ENCODE measurements at regions not wholly inside any gene's neighbourhood (a gene's known extent, or its start where the extent isn't known, plus 50 kb on each side); places are given as distances from the start of the nearest gene placed in this dataset.

DNA sequence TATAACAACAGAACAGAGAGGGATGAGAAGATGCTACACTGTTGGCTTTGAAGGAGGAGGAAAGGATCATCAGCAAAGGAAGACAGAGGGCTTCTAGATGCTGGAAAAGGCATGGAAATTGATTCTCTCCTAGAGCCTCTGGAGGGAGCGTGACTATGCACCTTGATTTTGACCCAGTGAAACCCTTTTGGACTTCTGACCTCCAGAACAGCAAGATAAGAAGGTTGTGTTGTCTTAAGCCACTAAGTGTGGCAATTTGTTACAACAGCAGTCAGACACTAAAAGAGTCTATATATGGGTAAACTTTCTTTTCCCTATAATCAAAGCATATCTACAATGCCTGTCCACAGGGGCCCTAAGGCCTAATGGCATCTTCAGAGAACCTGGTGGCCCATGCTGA is 56.1 kb upstream of the MVB12B start:
- Histone ChIP-seq H3K4me1 (peaks cover 0 to 7% of the 10 kb centered on the region in 2 donors), H3K9me3 (no peaks in the 10 kb centered on the region), H3K36me3 (no peaks in the 10 kb centered on the region), H3K27me3 (no peaks in the 10 kb centered on the region), H3K27ac (no peak overlapping the region), H3K4me3 (no peak overlapping the region)
- TF ChIP-seq CTCF (IDR thresholded peaks at IDR 0.05) = no peak
- no peak for DNase-seq (ENCODE audit: low spot score)

DNA sequence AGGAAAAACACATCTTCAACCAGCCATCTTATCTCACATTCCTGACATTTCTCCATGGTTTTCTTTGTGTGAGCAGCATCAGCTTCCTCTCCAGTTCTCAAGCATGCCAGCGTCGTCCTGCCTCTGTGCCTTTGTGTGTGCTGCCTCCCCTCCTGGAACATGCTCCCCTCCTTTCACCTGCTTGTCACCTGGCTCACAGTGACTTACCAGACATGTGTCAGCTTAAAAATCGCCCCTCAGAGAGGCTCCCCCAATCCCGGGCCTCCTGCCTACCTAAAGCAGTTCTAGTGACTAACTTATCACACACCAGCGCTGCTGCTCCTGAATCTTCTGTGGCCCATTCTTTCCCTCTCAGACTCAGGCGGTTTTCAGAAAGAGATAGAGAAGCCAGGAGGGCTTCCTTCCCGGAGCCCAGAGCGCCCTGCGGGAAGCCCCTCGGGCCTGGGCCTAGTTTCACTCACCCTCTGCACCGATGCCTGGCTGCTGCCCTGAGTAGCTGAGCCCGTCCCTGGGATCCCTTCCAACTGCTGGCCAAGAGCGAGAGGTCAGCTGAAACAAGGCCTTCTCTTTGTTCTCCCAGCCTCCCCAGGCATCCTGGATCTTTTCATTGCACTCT is 51.1 kb upstream of the MVB12B start:
- Histone ChIP-seq H3K27me3 (no peaks in the 10 kb centered on the region), H3K27ac (no peak overlapping the region), H3K4me1 (peaks cover 0 to 9% of the 10 kb centered on the region in 2 donors), H3K4me3 (no peak overlapping the region), H3K36me3 (no peaks in the 10 kb centered on the region), H3K9me3 (peaks cover 0 to 13% of the 10 kb centered on the region in 2 donors)
- TF ChIP-seq CTCF (IDR thresholded peaks at IDR 0.05) = no peak
- no peak for DNase-seq (ENCODE audit: low spot score)

GRCh38 chr9:126276056-126276728 is 50.4 kb upstream of the MVB12B start:
- no peak overlapping the region for H3K4me3 ChIP-seq
- no peak for TF ChIP-seq CTCF (IDR thresholded peaks at IDR 0.05)
- H3K9me3 ChIP-seq = peaks cover 0 to 13% of the 10 kb centered on the region in 2 donors
- no peaks in the 10 kb centered on the region for H3K27me3 ChIP-seq
- peaks cover 0 to 9% of the 10 kb centered on the region in 2 donors for H3K4me1 ChIP-seq
- H3K27ac ChIP-seq = no peak overlapping the region
- DNase-seq (ENCODE audit: low spot score) = no peak
- H3K36me3 ChIP-seq = no peaks in the 10 kb centered on the region

All from right atrium auricular region (tissue), 2 donors.